Tibial nerve (tissue), 4 donors: ENCODE measurements at regions not wholly inside any gene's neighbourhood (a gene's known extent, or its start where the extent isn't known, plus 50 kb on each side); places are given as distances from the start of the nearest gene placed in this dataset.

Experiments
- EP300 ChIP-seq, 2 donors: sonication (generic); formaldehyde crosslinking; IDR thresholded peaks; one replicate each; pipeline ENCODE4 v1.6.1; 2017; ENCODE audit warnings: antibody characterized with exemption in 2 of 2, mild to moderate bottlenecking in 1 of 2
- POLR2A ChIP-seq, 2 donors: fragments of 450-650 bp; IDR thresholded peaks; one replicate each; pipeline ENCODE4 v1.6.1; 2017; ENCODE audit warnings: antibody characterized with exemption in 2 of 2, mild to moderate bottlenecking in 2 of 2, moderate library complexity in 2 of 2
- TF ChIP-seq, protein P1 (sequence below), 5 experiments: fragments of 200-600 bp in 3 of 5; fragments of 450-650 bp in 2 of 5; sonication (generic) in 3 of 5; IDR thresholded peaks; one replicate each; pipeline ENCODE4 v1.5.1; 2016 to 2019; ENCODE audit warnings: antibody characterized with exemption in 5 of 5, mild to moderate bottlenecking in 3 of 5, moderate library complexity in 2 of 5

DNA sequence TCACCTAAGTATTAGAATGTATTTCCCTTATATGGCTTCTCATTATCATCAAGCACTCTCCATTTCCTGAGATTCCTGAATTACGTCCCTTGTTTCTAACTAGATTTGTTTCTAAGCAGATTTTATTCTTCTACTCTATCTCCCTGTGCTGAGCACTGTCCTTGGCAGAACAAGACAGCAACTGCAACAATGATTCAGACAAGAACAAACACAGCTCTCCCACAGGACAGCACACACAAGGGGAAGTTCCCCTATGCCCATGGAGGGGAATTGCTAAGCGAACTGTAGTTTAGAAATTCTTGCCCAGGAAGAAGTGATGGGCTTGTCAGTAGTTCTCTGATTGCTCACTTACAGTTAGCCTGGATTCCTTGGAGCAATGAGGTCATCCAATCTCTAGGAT is 759.9 kb downstream of the DTWD2 start:
- no peak for TF ChIP-seq POLR2A (IDR thresholded peaks at IDR 0.05)
- TF ChIP-seq, protein P1, sequence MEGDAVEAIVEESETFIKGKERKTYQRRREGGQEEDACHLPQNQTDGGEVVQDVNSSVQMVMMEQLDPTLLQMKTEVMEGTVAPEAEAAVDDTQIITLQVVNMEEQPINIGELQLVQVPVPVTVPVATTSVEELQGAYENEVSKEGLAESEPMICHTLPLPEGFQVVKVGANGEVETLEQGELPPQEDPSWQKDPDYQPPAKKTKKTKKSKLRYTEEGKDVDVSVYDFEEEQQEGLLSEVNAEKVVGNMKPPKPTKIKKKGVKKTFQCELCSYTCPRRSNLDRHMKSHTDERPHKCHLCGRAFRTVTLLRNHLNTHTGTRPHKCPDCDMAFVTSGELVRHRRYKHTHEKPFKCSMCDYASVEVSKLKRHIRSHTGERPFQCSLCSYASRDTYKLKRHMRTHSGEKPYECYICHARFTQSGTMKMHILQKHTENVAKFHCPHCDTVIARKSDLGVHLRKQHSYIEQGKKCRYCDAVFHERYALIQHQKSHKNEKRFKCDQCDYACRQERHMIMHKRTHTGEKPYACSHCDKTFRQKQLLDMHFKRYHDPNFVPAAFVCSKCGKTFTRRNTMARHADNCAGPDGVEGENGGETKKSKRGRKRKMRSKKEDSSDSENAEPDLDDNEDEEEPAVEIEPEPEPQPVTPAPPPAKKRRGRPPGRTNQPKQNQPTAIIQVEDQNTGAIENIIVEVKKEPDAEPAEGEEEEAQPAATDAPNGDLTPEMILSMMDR (IDR thresholded peaks at IDR 0.05): no peak
- TF ChIP-seq EP300 (IDR thresholded peaks at IDR 0.05): no peak
